ENCODE measurements at regions not wholly inside any gene's neighbourhood (a gene's known extent, or its start where the extent isn't known, plus 50 kb on each side); places are given as distances from the start of the nearest gene placed in this dataset.

GRCh38 chr2:48108455-48108854, 202.2 kb upstream of the FBXO11 start:
- no peak for DNase-seq

GRCh38 chr2:48109491-48110204, 203.3 kb upstream of the FBXO11 start:
- no peak for DNase-seq

GRCh38 chr2:48110492-48110891, 204.0 kb upstream of the FOXN2 start:
- no peak for DNase-seq

GRCh38 chr2:48112911-48113680, 201.4 kb upstream of the FOXN2 start:
- no peak for DNase-seq

GRCh38 chr2:48113767-48114166, 200.7 kb upstream of the FOXN2 start:
- no peak for DNase-seq

- peak in 1 of 5 donors; percentile 68 for DNase-seq
Measured at GRCh38 chr2:48114256-48114655, 200.2 kb upstream of the FOXN2 start.

- no peak for DNase-seq
Measured at GRCh38 chr2:48116497-48116896, 198.0 kb upstream of the FOXN2 start.

- DNase-seq = no peak
Measured at GRCh38 chr2:48118895-48119294, 195.6 kb upstream of the FOXN2 start.

GRCh38 chr2:48120112-48120511, 194.4 kb upstream of the FOXN2 start:
- no peak for DNase-seq

GRCh38 chr2:48120759-48121242, 193.7 kb upstream of the FOXN2 start:
- DNase-seq = peak in 1 of 5 donors; percentile 43

- DNase-seq = peak in 1 of 5 donors; percentile 43
Measured at GRCh38 chr2:48122166-48122565, 192.3 kb upstream of the FOXN2 start.

GRCh38 chr2:48124592-48124991, 189.9 kb upstream of the FOXN2 start:
- DNase-seq = no peak

- no peak for DNase-seq
Measured at GRCh38 chr2:48126162-48126561, 188.3 kb upstream of the FOXN2 start.

GRCh38 chr2:48127612-48128191, 186.8 kb upstream of the FOXN2 start:
- DNase-seq = no peak

GRCh38 chr2:48129293-48129950, 185.1 kb upstream of the FOXN2 start:
- no peak for DNase-seq

GRCh38 chr2:48131539-48132270, 182.8 kb upstream of the FOXN2 start:
- DNase-seq = no peak

GRCh38 chr2:48132271-48132625, 182.2 kb upstream of the FOXN2 start:
- DNase-seq = no peak

GRCh38 chr2:48134704-48135103, 179.8 kb upstream of the FOXN2 start:
- no peak for DNase-seq

GRCh38 chr2:48135797-48136196, 178.7 kb upstream of the FOXN2 start:
- no peak for DNase-seq

GRCh38 chr2:48137829-48138228, 176.7 kb upstream of the FOXN2 start:
- no peak for DNase-seq

- DNase-seq = no peak
Measured at GRCh38 chr2:48138898-48139297, 175.6 kb upstream of the FOXN2 start.

- no peak for DNase-seq
Measured at GRCh38 chr2:48140586-48140985, 173.9 kb upstream of the FOXN2 start.

- peak in 1 of 5 donors; percentile 15 for DNase-seq
Measured at GRCh38 chr2:48144777-48145176, 169.7 kb upstream of the FOXN2 start.

All from T-helper 1 cell (primary cell).